ENCODE measurements at regions not wholly inside any gene's neighbourhood (a gene's known extent, or its start where the extent isn't known, plus 50 kb on each side); places are given as distances from the start of the nearest gene placed in this dataset.

- SMC1A ChIA-PET (ENCODE audit: uncharacterized antibody, unreplicated experiment) = interaction anchor here (1.1 kb wide), 1 partner anchor 9 kb away, joined by 3 read pairs; no protein-coding TSS in a partner anchor
- 0% methylated on average over 5 of the region's 5 CpGs for WGBS (ENCODE audit: insufficient coverage, insufficient replicate concordance, low lambda C conversion rate, missing lambda C conversion rate)
- FAIRE-seq = no peak
- TF ChIP-seq BCL3 (IDR thresholded peaks at IDR 0.05; ENCODE audit: borderline replicate concordance, insufficient read depth, low read depth, low read length, poor library complexity, severe bottlenecking) = no peak
- TF ChIP-seq HSF1 (IDR thresholded peaks at IDR 0.05; ENCODE audit: low read depth, low read length) = no peak
- no peak for TF ChIP-seq RELB (IDR thresholded peaks at IDR 0.05; ENCODE audit: low read depth)
- no peak for TF ChIP-seq HDGF (IDR thresholded peaks at IDR 0.05)
- TF ChIP-seq PAX8 (IDR thresholded peaks at IDR 0.05) = no peak
- TF ChIP-seq ZNF622 (IDR thresholded peaks at IDR 0.05) = no peak
- no peak for TF ChIP-seq SMC3 (IDR thresholded peaks at IDR 0.05; ENCODE audit: borderline replicate concordance, low read length)
- TF ChIP-seq ZNF687 (IDR thresholded peaks at IDR 0.05) = no peak
- no peak for TF ChIP-seq NRF1 (conservative IDR thresholded peaks at IDR 0.05; ENCODE audit: low read depth, low read length)
- no peak for TF ChIP-seq WRNIP1 (IDR thresholded peaks at IDR 0.05; ENCODE audit: borderline replicate concordance, low read depth, low read length)
- no peak for TF ChIP-seq HCFC1 (IDR thresholded peaks at IDR 0.05; ENCODE audit: low read length)
- no peak for TF ChIP-seq SIX5 (IDR thresholded peaks at IDR 0.05; ENCODE audit: low read depth, low read length, severe bottlenecking)
- TF ChIP-seq REST (IDR thresholded peaks at IDR 0.05; ENCODE audit: low read depth, low read length) = no peak
Measured at GRCh38 chr12:127401536-127401935, 865.4 kb upstream of the TMEM132C start.

More at GRCh38 chr12:127401536-127401935, 865.4 kb upstream of the TMEM132C start:
- Histone ChIP-seq H3K27me3 (replicated peaks in 1 of 2; ENCODE audit: control insufficient read depth in 2 of 2, insufficient read depth in 2 of 2, low read length in 1 of 2) (no peaks in the 10 kb centered on the region), H3K4me1 (ENCODE audit: control insufficient read depth, insufficient read depth, low read length) (no peaks in the 10 kb centered on the region), H4K20me1 (ENCODE audit: control insufficient read depth, insufficient read depth) (no peaks in the 10 kb centered on the region), H3K4me3 (no peak overlapping the region), H3K9ac (ENCODE audit: control insufficient read depth, insufficient read depth, low read length) (no peak overlapping the region), H3K36me3 (ENCODE audit: control insufficient read depth in 2 of 2, insufficient read depth in 2 of 2, low read length in 1 of 2) (no peaks in the 10 kb centered on the region), H3K4me2 (ENCODE audit: control insufficient read depth, insufficient read depth) (no peak overlapping the region), H3K27ac (ENCODE audit: control insufficient read depth, insufficient read depth) (no peak overlapping the region), H3K79me2 (ENCODE audit: control insufficient read depth, insufficient read depth, low read length) (no peaks in the 10 kb centered on the region), H3K9me3 (replicated peaks; ENCODE audit: control insufficient read depth, insufficient read depth, low read length) (no peaks in the 10 kb centered on the region), H2AFZ (ENCODE audit: control insufficient read depth, low read depth, low read length) (no peak overlapping the region)
- in situ Hi-C loops (cut with MboI) (no loop called here), intact Hi-C loops (cut with micrococcal nuclease; ENCODE audit: unreplicated experiment) (no loop called here)
- ATAC-seq (no peak), DNase-seq (ENCODE audit: low read depth, low spot score) (no peak)
- ChIA-PET RAD21 (ENCODE audit: unreplicated experiment) (no interaction called here), POLR2A (no interaction called here), CTCF (interaction anchor here (1.3 kb wide), 1 partner anchor 20 kb away, joined by 3 read pairs; no protein-coding TSS in a partner anchor)
- BruUV-seq (replicated peaks) = no TSS peak
